Activated T-cell treated with anti-CD3 and anti-CD28 coated beads, Interleukin-2, amount 50 U/mL, for 24 hours (primary cell): ENCODE measurements at regions not wholly inside any gene's neighbourhood (a gene's known extent, or its start where the extent isn't known, plus 50 kb on each side); places are given as distances from the start of the nearest gene placed in this dataset.

Source experiments
- DNase-seq: peaks from one replicate; pipeline ENCODE4 v3.0.0-alpha.2; 2020
- H3K27ac Mint-ChIP-seq: 2 replicates; pipeline ENCODE4 v1.8.0; 2020; ENCODE audit warnings: mild to moderate bottlenecking, mixed read lengths
- H3K27me3 Mint-ChIP-seq: 2 replicates; pipeline ENCODE4 v1.8.0; 2020; ENCODE audit warnings: mixed read lengths
- H3K36me3 Mint-ChIP-seq: 2 replicates; pipeline ENCODE4 v1.8.0; 2020; ENCODE audit warnings: low read depth, mixed read lengths
- H3K4me1 Mint-ChIP-seq: 2 replicates; pipeline ENCODE4 v1.8.0; 2020; ENCODE audit warnings: low read depth, mixed read lengths
- H3K4me3 Mint-ChIP-seq: 2 replicates; pipeline ENCODE4 v1.8.0; 2020; ENCODE audit warnings: mild to moderate bottlenecking, moderate library complexity, mixed read lengths
- H3K9me3 Mint-ChIP-seq: 2 replicates; pipeline ENCODE4 v1.8.0; 2020; ENCODE audit warnings: mixed read lengths

DNA sequence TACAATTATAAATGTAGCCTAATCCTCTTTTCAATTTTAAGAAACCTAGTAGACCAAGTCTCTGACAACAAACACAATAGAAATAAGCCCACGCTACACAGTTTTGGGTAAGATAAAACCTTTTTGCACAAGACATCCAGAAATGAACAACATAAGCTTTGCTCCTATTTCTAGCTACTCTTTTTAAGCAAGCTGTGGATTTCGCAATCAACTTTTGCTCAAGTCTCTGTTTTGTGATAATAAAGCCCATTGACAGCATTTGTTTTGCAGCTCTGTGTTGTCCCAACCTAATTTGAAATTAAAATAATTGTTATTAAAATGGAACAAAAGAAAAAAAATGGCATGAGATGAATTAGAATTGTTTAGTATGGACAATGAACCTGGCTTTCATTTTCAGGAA is 287.9 kb upstream of the PUDP start:
- no peak for DNase-seq
- H3K9me3 Mint-ChIP-seq: peaks cover 2% of the 10 kb centered on the region
- no peaks in the 10 kb centered on the region for H3K36me3 Mint-ChIP-seq
- H3K4me3 Mint-ChIP-seq: no peak overlapping the region
- no peaks in the 10 kb centered on the region for H3K27me3 Mint-ChIP-seq
- H3K27ac Mint-ChIP-seq: no peak overlapping the region
- H3K4me1 Mint-ChIP-seq: no peaks in the 10 kb centered on the region

DNA sequence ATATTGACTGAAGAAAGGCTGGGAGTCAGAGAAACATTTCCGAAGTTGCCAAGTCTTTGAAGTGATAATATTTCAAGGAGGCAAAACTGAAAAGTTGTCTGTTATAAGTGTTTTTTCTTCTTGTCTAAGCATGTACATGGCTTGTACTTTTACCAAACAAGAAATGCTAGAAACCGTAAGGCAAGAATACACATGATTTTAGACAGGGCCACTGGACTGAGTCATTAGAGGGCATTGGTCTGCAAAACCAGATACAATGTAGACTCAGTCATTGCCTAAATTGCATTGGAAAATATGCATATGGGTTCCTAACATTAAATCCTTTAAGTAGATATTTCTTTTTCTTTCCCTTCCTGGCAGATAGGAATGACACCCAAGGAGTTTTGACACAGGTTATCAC is 284.9 kb upstream of the PUDP start:
- DNase-seq: no peak
- H3K4me1 Mint-ChIP-seq: no peaks in the 10 kb centered on the region
- no peaks in the 10 kb centered on the region for H3K36me3 Mint-ChIP-seq
- H3K27me3 Mint-ChIP-seq: no peaks in the 10 kb centered on the region
- H3K27ac Mint-ChIP-seq: no peak overlapping the region
- no peak overlapping the region for H3K4me3 Mint-ChIP-seq
- H3K9me3 Mint-ChIP-seq: peaks cover 2% of the 10 kb centered on the region

DNA sequence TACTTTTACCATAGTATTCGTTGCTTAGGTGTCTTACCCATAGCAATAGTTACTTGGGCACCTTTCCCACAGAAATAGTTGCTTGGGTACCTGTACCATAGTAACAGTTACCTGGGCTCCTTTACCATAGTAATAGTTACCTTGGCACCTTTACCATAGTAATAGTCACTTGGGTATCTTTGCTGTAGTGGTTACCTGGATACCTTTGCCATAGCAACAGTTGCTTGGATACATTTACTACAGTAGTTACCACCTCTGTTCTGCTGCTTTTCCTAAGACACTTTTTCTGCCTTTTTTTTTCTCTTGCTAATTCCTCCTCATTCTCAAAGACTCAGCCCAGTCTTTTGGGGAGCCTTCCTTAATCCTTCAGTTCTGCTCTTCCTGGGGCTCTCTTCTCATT is 272.8 kb upstream of the PUDP start:
- H3K27me3 Mint-ChIP-seq: peaks cover 3% of the 10 kb centered on the region
- no peak overlapping the region for H3K27ac Mint-ChIP-seq
- H3K9me3 Mint-ChIP-seq: peaks cover 2% of the 10 kb centered on the region
- no peaks in the 10 kb centered on the region for H3K4me1 Mint-ChIP-seq
- no peak overlapping the region for H3K4me3 Mint-ChIP-seq
- no peaks in the 10 kb centered on the region for H3K36me3 Mint-ChIP-seq
- no peak for DNase-seq

DNA sequence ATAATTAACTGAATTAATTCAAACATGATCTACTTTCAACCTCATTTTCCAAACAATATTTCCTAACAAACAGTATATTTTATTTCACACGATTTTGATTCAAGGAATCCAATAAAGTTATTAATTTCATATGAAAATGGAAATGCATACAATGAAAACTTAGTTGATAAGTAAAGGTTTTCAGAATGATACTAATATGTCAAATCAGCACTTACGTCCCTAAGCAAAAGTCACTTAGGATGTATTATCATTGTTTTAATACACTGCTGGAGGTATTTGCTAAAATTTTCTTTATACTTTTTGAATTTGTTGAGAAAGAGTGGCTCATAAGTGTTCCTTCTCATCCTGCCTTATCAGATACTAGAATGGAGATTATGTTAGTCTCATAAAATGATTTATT is 266.8 kb upstream of the PUDP start:
- Mint-ChIP-seq H3K9me3 (no peaks in the 10 kb centered on the region), H3K36me3 (no peaks in the 10 kb centered on the region), H3K4me1 (no peaks in the 10 kb centered on the region), H3K27me3 (no peaks in the 10 kb centered on the region), H3K4me3 (no peak overlapping the region), H3K27ac (no peak overlapping the region)
- no peak for DNase-seq

DNA sequence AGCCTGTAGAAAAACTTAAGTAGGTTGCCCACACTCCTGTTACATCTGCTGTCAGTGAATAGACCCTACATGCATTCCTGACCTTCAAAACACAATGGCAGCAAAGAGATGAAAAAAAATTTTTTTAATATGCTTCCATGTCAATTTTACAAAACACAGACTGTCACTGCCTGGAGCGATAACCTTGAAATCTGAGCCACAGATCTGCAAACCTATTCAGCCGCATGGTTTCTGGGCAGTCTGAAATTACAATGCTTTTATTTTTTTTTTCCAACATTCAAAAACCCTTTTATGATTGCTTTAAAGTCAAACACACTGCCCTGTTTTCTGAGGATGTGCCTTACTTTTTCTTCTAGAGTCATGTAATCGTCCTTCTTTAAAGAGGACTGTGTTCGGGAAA is 264.9 kb upstream of the PUDP start:
- Mint-ChIP-seq H3K4me3 (no peak overlapping the region), H3K9me3 (no peaks in the 10 kb centered on the region), H3K27ac (no peak overlapping the region), H3K4me1 (no peaks in the 10 kb centered on the region), H3K27me3 (no peaks in the 10 kb centered on the region), H3K36me3 (no peaks in the 10 kb centered on the region)
- DNase-seq: no peak

DNA sequence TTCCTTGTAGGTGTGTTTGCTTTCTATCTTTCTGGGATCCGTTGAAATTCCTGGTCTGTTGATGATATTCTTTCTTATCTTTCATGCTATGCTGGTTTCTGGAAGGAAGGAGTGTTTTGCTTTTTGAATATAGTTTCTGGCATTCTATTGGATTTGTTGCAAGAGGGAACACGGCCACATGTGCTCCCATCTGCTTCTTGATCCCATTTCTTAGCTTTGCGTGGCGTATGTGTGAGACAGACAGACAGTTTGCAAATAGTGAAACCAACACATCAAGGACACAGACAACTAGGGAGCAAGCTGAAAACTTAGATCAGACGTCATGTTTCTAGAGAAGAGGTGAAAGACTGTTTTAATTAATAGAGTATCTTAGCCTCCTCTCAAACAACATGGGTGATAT is 261.9 kb upstream of the PUDP start:
- no peak overlapping the region for H3K4me3 Mint-ChIP-seq
- H3K36me3 Mint-ChIP-seq: no peaks in the 10 kb centered on the region
- DNase-seq: no peak
- H3K27ac Mint-ChIP-seq: no peak overlapping the region
- H3K9me3 Mint-ChIP-seq: no peaks in the 10 kb centered on the region
- no peaks in the 10 kb centered on the region for H3K4me1 Mint-ChIP-seq
- no peaks in the 10 kb centered on the region for H3K27me3 Mint-ChIP-seq

DNA sequence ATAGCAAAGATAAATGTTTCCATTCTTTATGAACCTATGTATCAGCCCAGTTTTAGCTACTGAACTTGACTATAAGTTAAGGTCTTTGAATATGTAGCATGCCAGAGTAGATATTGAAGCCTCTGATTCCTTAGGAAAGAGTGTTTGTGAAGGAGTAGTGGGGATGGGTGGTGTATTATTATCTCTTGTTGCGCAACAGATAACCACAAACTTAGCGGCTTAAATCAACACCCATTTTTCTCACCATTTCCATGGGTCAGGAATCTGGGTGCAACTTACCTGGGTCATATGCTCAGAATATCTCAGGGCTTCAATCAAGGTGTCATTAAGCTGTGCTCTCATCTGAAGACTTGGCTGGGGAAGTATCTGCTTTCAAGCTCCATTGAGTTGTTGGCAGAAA is 251.4 kb upstream of the PUDP start:
- no peak overlapping the region for H3K4me3 Mint-ChIP-seq
- no peak overlapping the region for H3K27ac Mint-ChIP-seq
- no peaks in the 10 kb centered on the region for H3K27me3 Mint-ChIP-seq
- no peaks in the 10 kb centered on the region for H3K36me3 Mint-ChIP-seq
- H3K4me1 Mint-ChIP-seq: no peaks in the 10 kb centered on the region
- DNase-seq: no peak
- peaks cover 7% of the 10 kb centered on the region for H3K9me3 Mint-ChIP-seq

DNA sequence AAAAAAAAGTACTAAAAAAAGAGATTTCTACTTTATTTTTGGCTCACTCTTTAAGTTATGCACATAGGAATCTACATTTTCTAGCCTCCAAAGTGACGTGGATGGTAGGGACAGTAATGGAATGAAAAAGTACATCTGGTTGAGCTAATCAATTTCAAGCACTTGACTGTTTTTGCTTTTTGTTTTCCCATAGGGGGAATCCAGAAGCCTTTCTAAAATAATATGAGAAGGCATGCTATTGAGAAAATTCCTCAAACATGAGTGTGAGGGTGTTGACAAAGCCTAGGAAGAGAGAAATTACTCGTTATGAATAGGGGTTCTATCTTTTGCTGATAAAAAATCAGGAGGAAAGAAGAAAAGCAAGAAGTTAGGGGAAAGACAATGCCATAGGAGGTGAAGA is 242.5 kb upstream of the PUDP start:
- Mint-ChIP-seq H3K4me1 (no peaks in the 10 kb centered on the region), H3K36me3 (no peaks in the 10 kb centered on the region), H3K4me3 (no peak overlapping the region), H3K27me3 (no peaks in the 10 kb centered on the region), H3K9me3 (no peaks in the 10 kb centered on the region), H3K27ac (no peak overlapping the region)
- DNase-seq: no peak

DNA sequence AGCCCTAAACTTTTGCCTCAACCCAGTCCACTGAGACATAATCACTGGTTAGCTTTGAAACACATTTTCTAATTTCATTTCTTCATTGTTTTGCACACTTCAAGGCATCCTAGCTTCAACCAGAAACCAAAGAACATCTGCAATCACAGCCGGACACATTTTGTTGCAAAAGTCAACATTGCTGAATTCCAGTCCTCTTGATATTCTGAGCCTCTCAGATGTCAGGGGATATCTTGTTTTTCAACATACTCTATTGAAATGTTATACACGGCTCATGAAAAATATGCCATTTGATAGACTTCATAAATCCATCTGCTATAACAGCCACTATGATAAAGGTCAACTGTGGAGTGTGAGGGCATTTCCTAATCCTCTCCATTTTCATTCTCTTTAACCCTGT is 241.6 kb upstream of the PUDP start:
- no peak for DNase-seq
- Mint-ChIP-seq H3K9me3 (no peaks in the 10 kb centered on the region), H3K27me3 (no peaks in the 10 kb centered on the region)

DNA sequence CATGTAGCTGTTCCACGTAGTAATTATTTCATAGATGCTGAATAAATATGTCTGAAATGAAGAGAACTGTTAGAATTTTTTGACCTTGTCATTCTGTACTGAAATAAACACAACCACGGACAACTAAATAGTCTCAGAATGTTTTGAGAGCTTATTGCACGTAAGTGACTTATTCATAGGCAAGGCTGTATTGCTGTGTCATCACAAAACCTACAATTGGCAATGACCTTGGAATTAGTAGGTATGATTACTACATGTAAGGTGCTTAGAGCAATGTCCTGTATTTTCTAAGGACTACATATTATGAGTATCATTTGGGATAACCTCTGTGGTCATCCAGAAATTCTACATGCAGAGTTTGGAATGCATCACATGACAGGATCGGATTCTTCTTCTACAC is 237.2 kb upstream of the PUDP start:
- Mint-ChIP-seq H3K4me1 (no peaks in the 10 kb centered on the region), H3K36me3 (no peaks in the 10 kb centered on the region), H3K9me3 (no peaks in the 10 kb centered on the region), H3K27ac (no peak overlapping the region), H3K4me3 (no peak overlapping the region), H3K27me3 (peaks cover 6% of the 10 kb centered on the region)
- DNase-seq: no peak

More for the DNA sequence above, 241.6 kb upstream of the PUDP start:
- Mint-ChIP-seq H3K27ac (no peak overlapping the region), H3K4me3 (no peak overlapping the region), H3K4me1 (no peaks in the 10 kb centered on the region), H3K36me3 (no peaks in the 10 kb centered on the region)

DNA sequence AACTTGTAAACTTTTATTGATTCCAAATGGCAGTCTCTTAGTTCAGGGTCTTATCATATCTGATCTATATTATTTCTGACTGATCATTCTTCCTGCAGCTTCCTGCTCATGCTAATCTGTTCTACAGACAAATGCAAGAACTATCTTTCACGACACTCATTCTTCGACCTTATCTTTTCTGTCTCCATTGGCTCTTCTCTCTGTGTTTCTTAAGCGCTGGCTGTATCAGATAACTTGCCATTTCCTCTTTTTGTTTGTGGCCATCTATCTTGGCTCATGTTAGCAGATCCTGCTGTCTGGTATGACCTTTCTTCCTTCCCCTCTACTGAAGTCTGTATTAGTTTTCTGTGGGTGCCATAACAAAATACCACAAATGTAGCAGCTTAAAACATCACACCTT is 230.5 kb upstream of the PUDP start:
- peaks cover 6% of the 10 kb centered on the region for H3K27me3 Mint-ChIP-seq
- H3K4me3 Mint-ChIP-seq: no peak overlapping the region
- DNase-seq: no peak
- peaks cover 23% of the 10 kb centered on the region for H3K9me3 Mint-ChIP-seq
- no peaks in the 10 kb centered on the region for H3K36me3 Mint-ChIP-seq
- H3K4me1 Mint-ChIP-seq: no peaks in the 10 kb centered on the region
- H3K27ac Mint-ChIP-seq: no peak overlapping the region

DNA sequence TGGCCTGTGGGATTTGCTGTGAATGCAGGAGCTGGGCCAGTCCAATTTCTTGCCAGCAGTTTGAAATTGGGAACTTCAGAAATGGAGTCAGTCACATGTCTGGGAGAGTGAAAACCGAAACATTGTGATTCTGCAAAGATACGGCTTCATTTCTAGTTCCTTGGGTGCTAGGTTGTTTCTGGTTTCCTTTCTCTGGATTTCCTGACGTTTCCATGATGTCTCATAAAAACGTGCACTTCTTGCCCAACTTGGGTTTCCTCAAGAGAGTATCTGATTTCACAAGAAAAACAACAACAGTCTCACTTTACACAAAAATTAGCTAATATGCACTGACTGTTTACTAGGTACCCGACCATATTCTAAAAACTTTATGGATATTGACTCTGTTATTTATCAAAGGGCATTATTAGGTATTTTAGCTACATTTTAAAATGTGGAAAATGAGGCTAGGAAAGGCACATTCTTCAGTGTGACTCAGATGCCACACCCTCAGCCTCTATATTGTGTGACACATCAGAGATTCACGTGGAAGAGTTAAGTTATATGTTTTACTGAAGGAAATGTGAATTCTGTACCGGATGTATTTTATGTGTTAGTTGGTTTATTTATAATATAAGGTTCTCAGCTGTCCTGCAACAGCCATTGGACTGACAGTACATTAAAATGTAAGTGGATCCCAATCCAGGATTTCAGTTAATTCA is 225.0 kb upstream of the PUDP start:
- Mint-ChIP-seq H3K27ac (no peak overlapping the region), H3K4me1 (no peaks in the 10 kb centered on the region), H3K4me3 (no peak overlapping the region), H3K27me3 (peaks cover 3% of the 10 kb centered on the region), H3K9me3 (peaks cover 21% of the 10 kb centered on the region), H3K36me3 (no peaks in the 10 kb centered on the region)
- DNase-seq: no peak

DNA sequence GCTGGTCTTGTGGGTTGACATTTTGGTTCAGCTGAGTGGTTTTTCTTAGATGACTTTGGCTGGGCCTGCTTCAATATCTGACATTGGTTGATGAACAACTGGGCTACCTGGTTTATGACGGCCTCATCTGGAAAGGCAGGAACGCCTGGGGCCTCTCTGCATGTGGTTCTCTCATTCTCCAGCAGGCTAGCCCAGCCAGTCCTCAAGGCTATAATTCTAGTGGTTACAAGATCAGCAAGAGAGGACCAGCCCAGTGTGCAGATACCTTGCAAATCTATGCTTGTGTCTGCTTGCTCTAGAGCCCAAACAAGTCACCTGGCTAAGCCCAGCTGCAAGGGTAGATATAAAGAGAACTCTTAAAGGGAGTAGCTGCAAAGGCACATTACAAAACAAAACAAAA is 214.2 kb upstream of the PUDP start:
- DNase-seq: no peak
- Mint-ChIP-seq H3K27me3 (no peaks in the 10 kb centered on the region), H3K4me1 (no peaks in the 10 kb centered on the region), H3K9me3 (no peaks in the 10 kb centered on the region), H3K27ac (no peak overlapping the region), H3K4me3 (no peak overlapping the region), H3K36me3 (no peaks in the 10 kb centered on the region)

DNA sequence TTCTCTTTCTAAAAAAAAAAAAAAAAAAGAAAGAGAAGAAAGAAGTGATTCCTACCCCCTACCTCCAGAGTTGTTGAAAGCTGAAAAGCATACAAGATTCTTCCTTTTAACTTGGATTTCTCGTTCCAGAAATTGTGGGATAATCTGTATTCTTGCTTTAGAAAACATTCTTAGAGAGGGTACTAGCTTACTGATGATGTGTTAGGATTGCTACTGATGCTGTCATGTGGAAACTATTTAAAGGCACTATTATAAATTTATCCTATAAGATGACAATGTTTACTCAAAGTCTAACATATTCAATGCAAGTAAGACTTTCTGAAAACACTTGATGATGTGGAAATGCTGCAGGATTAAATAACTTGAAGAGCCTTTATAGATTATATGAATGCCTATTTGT is 204.0 kb upstream of the PUDP start:
- no peak overlapping the region for H3K4me3 Mint-ChIP-seq
- H3K27me3 Mint-ChIP-seq: no peaks in the 10 kb centered on the region
- H3K4me1 Mint-ChIP-seq: no peaks in the 10 kb centered on the region
- H3K36me3 Mint-ChIP-seq: peaks cover 10% of the 10 kb centered on the region
- H3K9me3 Mint-ChIP-seq: no peaks in the 10 kb centered on the region
- no peak for DNase-seq
- no peak overlapping the region for H3K27ac Mint-ChIP-seq

DNA sequence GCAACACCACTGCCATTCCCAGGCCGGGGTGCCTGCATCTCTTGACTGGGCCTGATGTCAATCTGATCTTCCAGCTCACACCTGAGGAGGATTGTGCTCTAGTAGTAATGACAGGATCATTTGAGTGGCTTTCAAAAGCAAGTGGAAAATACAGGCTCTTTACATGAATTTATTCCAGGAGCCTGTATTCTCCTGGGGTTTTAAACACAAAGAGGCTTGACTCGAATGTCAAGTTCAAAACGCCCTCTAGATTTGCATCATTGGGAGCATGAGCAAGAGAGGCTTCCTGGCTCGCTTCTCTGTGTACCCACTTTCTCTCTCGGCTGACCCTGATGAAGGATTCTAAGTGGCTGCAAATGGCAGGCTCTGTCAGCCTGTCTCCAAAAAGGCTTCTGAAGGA is 199.5 kb upstream of the PUDP start:
- Mint-ChIP-seq H3K27ac (no peak overlapping the region), H3K36me3 (peaks cover 10% of the 10 kb centered on the region), H3K9me3 (no peaks in the 10 kb centered on the region), H3K4me3 (no peak overlapping the region), H3K27me3 (no peaks in the 10 kb centered on the region), H3K4me1 (no peaks in the 10 kb centered on the region)
- DNase-seq: no peak

DNA sequence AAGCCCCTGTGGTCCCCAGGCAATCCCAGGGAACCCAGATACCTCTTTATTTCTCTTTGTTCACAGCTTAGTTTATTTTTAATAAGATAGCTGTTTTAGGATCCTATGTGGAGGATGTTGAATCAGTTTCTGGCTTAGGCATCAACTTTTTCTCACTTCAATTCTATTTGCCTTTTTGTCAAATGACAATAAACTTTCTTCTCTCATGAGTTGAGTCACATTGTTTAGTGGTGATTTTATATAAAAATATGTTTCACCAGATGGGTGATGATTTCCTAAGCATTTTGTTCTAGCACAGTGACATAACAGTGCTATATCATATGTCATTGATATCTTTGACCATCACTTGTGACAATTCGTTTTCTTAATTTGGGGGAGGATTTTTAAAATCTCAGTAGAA is 198.1 kb upstream of the PUDP start:
- H3K4me1 Mint-ChIP-seq: no peaks in the 10 kb centered on the region
- no peak overlapping the region for H3K27ac Mint-ChIP-seq
- H3K36me3 Mint-ChIP-seq: peaks cover 10% of the 10 kb centered on the region
- no peak overlapping the region for H3K4me3 Mint-ChIP-seq
- H3K27me3 Mint-ChIP-seq: no peaks in the 10 kb centered on the region
- H3K9me3 Mint-ChIP-seq: no peaks in the 10 kb centered on the region
- DNase-seq: no peak
